BLaER1 (cell line): ENCODE measurements at regions not wholly inside any gene's neighbourhood (a gene's known extent, or its start where the extent isn't known, plus 50 kb on each side); places are given as distances from the start of the nearest gene placed in this dataset.

Experiments used
- H3K27ac ChIP-seq: shearing (Covaris generic); formaldehyde crosslinking; 2 replicates; pipeline ENCODE4 v1.8.1; 2022
- H3K27me3 ChIP-seq: shearing (Covaris generic); formaldehyde crosslinking; 2 replicates; pipeline ENCODE4 v1.8.1; 2022
- H3K36me3 ChIP-seq: shearing (Covaris generic); formaldehyde crosslinking; 2 replicates; pipeline ENCODE4 v1.8.1; 2022
- H3K4me1 ChIP-seq: shearing (Covaris generic); formaldehyde crosslinking; 2 replicates; pipeline ENCODE4 v1.8.1; 2022
- H3K4me2 ChIP-seq: shearing (Covaris generic); formaldehyde crosslinking; 2 replicates; pipeline ENCODE4 v1.8.1; 2022
- H3K4me3 ChIP-seq: shearing (Covaris generic); formaldehyde crosslinking; 2 replicates; pipeline ENCODE4 v1.8.1; 2022
- H3K9ac ChIP-seq: shearing (Covaris generic); formaldehyde crosslinking; 2 replicates; pipeline ENCODE4 v1.8.1; 2022
- H3K9me3 ChIP-seq: shearing (Covaris generic); formaldehyde crosslinking; 2 replicates; pipeline ENCODE4 v1.8.1; 2022
- H4K20me1 ChIP-seq: shearing (Covaris generic); formaldehyde crosslinking; 2 replicates; pipeline ENCODE4 v1.8.1; 2022
- Cebpa-rat ChIP-seq: shearing (Covaris generic); IDR thresholded peaks from 2 replicates; pipeline ENCODE4 v1.8.1; 2022

DNA sequence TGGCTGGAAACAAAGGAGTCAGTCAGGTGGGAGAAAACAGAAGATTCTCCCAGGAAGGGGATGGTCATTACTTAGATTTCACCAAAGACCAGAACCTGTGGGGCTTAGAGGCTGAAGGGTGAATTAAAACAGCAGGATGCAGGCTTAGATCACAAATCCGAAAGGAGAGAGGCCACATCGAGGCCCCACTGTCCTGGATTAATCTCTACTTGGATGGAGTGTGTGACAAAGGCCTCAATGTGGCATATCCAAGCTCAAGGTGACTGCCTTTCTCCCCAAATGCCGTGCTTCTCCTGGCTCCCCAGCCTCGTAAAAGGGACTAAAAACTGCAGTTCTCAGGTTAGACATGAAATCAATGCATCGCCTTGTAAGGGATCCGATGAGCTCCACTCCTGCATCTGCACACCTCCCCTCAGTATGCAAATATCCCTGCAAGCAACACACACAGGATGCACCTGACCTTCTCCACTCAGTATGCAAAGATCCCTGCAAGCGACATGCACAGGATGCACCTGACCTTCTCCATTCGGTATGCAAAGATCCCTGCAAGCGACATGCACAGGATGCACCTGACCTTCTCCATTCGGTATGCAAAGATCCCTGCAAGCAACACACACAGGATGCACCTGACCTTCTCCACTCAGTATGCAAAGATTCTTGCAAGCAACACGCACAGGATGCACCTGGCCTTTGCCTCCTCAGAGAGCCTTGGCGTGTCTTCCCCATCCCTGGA lies 447.4 kb downstream of the BRD1 start:
- peak overlapping the region; percentile 68 for H3K4me2 ChIP-seq
- peaks cover 40% of the 10 kb centered on the region for H3K4me1 ChIP-seq
- H3K27ac ChIP-seq, result peak overlapping the region; percentile 96

DNA sequence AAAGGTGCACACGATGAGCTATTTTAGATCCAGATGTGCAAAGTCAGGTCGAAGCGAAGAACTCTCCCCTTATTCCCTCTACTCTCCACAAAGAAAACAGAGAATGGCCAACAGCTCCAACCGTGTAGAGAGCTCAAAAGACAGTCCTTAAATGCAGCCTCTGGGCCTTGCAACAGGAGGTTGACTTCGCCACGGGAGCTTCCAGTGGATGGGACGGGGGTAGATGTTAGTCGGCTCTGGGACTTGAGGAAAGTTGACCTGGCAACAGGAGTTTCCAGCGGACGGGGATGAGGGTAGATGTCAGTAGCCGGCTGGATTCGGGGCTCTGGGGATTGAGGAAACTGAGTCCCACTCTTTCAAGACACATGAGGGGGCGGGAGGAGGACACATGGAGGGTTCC lies 450.4 kb downstream of the BRD1 start:
- Histone ChIP-seq H3K4me1 (peaks cover 54% of the 10 kb centered on the region), H3K4me2 (no peak overlapping the region), H3K36me3 (no peaks in the 10 kb centered on the region), H3K27me3 (no peaks in the 10 kb centered on the region), H4K20me1 (no peaks in the 10 kb centered on the region), H3K4me3 (no peak overlapping the region), H3K9ac (no peak overlapping the region), H3K27ac (no peak overlapping the region), H3K9me3 (peaks cover 49% of the 10 kb centered on the region)
- TF ChIP-seq Cebpa-rat, result no peak

More for the DNA sequence above, 447.4 kb downstream of the BRD1 start:
- Histone ChIP-seq H3K9ac (peak overlapping the region; percentile 71; the same call in 1 of the 2 replicates), H3K36me3 (no peaks in the 10 kb centered on the region), H3K9me3 (peaks cover 52% of the 10 kb centered on the region), H3K27me3 (no peaks in the 10 kb centered on the region), H4K20me1 (no peaks in the 10 kb centered on the region), H3K4me3 (peak overlapping the region; percentile 31; the same call in 1 of the 2 replicates)
- TF ChIP-seq Cebpa-rat, result no peak

DNA sequence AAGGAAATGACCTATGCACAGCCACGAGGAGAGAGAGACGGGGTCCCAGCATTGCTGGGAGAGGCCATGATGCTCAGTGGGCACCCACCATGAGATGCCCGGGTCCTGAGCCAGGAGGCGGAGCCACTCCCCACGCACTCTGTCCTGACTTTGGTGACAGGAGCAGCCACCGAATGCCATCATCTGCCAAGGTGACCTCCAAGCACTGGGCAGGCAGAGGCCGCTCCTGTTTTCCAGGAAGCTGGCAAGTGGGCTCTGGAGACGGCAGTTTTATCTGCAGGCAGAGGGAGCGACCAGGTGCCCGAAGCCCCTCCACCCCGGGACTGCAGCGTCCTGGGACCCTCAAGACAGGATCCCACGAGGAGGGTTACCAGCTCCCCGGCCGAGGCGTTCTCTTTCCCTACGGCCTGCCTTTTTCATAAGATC lies 453.9 kb downstream of the BRD1 start:
- Histone ChIP-seq H4K20me1 (no peaks in the 10 kb centered on the region), H3K9me3 (peaks cover 18% of the 10 kb centered on the region), H3K9ac (no peak overlapping the region), H3K27ac (peak overlapping the region; percentile 62), H3K27me3 (no peaks in the 10 kb centered on the region), H3K4me3 (no peak overlapping the region), H3K36me3 (no peaks in the 10 kb centered on the region), H3K4me2 (0 out of 2 replicates have a peak overlapping the region, but pooled peaks have one; percentile 73), H3K4me1 (peaks cover 54% of the 10 kb centered on the region)
- TF ChIP-seq Cebpa-rat, result no peak

DNA sequence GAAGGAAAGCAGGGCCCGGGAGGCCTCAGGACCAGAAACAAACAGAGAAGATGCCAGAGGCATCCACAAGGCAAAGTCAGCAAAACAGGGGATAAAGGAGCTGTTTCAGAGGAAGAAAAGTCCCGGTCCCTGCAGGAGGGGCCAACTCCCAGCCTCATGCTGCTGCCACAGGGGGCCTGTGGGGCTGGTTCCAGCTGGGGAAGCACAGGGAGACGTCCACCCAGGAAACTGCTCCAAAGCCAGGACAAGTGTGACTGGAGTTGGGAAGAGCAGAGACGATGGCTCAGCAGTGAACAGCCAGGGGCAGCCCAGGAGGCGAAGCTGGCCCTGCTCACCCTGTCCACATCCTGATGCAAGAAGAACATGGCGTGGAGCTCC lies 454.4 kb downstream of the BRD1 start:
- Histone ChIP-seq H4K20me1 (no peaks in the 10 kb centered on the region), H3K27ac (peak overlapping the region; percentile 62), H3K27me3 (no peaks in the 10 kb centered on the region), H3K36me3 (no peaks in the 10 kb centered on the region), H3K4me3 (no peak overlapping the region), H3K9ac (no peak overlapping the region), H3K9me3 (peaks cover 13% of the 10 kb centered on the region), H3K4me1 (peaks cover 57% of the 10 kb centered on the region), H3K4me2 (peak overlapping the region; percentile 73)
- no peak for TF ChIP-seq Cebpa-rat

DNA sequence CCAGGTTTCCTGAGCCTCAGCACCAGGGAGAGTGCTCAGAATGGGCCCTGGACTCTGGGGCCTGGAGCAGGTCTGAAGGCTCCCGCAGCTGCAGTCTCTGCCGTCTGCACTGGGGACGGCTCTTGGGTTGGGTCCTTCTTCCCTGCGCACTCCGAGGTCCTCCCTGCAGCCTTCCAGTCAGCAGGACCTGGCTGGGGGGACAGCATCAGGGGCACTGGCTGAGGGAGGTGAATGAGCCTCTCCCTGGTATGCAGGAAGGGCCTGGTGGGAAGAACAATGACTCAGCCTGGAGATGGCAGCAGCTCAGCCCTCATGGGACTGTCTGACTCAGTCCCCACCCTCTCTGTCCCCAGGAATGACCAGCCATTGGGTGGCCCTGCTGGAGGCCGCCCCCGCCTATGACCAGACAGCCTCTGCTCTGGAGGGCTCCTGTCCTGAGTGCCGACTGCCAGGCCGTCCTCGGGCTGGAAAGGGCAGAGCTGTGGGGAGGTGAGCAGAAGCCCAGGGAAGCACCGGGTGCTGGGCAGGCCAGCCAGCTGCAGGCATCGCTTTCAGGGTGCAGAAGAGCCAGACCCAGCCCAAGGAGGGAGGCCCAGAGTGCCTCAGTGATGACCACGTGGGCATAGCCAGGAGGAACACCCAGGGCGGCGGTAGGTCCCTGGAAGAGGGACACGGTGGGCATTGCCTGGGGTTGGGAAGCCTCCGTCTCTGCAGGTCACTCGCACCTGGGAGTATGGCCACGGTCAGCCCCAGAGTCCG lies 455.0 kb downstream of the BRD1 start:
- H3K36me3 ChIP-seq, result no peaks in the 10 kb centered on the region
- H4K20me1 ChIP-seq, result no peaks in the 10 kb centered on the region
- H3K4me2 ChIP-seq, result peak overlapping the region; percentile 73
- H3K4me3 ChIP-seq, result no peak overlapping the region
- TF ChIP-seq Cebpa-rat, result no peak
- H3K4me1 ChIP-seq, result peaks cover 63% of the 10 kb centered on the region
- no peaks in the 10 kb centered on the region for H3K27me3 ChIP-seq
- H3K9ac ChIP-seq, result 0 out of 2 replicates have a peak overlapping the region, but pooled peaks have one; percentile 41
- H3K9me3 ChIP-seq, result peaks cover 7% of the 10 kb centered on the region
- H3K27ac ChIP-seq, result peak overlapping the region; percentile 62

DNA sequence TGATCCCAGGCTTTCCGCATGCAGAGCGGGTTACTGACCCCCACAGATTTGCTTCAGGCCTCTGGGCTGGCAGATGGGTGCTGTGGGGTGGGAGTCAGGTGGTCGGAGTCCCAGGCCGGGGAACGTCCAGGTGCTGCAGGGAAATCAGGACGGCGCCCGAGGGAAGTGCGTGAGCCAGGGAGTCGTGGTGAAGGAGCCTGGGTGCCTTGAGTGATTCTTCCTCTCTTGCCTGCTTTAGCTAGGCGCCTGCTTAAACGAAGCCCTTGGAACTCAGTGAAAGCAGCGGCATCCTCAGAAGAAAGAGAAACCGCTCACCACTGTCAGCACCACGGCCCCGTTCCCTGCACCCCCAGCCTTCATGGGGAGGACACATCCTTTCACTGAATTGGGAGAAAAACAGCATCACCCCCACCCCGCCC lies 455.6 kb downstream of the BRD1 start:
- Histone ChIP-seq H3K4me3 (no peak overlapping the region), H3K9me3 (peaks cover 2% of the 10 kb centered on the region; the same call in 1 of the 2 replicates), H3K27me3 (no peaks in the 10 kb centered on the region), H3K4me1 (peaks cover 68% of the 10 kb centered on the region), H3K27ac (peak overlapping the region; percentile 62), H3K9ac (0 out of 2 replicates have a peak overlapping the region, but pooled peaks have one; percentile 41), H4K20me1 (no peaks in the 10 kb centered on the region), H3K36me3 (no peaks in the 10 kb centered on the region), H3K4me2 (peak overlapping the region; percentile 73)
- TF ChIP-seq Cebpa-rat, result no peak

DNA sequence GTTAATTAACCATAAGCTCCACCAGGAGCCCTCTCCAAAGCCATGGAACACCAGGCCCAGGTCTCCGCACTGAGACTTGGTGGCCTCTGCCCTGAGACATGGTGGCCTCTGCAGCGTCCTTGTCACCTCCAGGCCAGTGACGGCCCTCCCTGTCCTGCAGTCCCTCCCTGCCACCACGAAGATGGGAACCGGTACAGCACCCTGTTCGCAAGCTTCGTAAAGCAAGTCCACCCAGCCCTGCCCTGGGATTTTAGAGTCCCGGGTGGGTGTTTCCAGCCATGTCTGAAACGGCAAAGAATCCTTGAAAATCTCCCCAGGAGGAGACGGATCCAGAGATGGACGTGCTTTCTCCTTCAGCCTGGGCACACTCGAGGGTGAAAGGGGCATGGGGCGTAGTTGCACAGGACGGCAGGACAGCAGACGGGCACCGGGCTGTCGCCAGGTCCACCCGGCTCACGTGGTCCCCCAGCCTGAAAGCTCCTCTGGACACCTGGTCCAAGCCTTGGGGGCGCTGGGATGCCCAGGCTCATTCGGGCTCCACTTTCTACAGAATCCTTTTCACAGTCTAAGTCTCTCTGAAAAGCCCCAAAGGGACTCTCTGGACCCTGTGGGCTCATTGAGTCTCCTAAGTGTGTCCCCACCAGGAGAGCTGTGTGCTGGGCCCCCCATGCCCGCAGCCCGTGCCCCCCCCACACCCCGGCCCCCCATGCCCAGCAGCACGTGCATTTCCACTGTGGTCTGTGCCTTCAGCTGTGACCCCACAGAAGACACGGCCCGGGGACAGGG lies 456.2 kb downstream of the BRD1 start:
- H3K27ac ChIP-seq, result peak overlapping the region; percentile 62
- no peaks in the 10 kb centered on the region for H3K27me3 ChIP-seq
- H3K4me1 ChIP-seq, result peaks cover 69% of the 10 kb centered on the region
- no peak overlapping the region for H3K9ac ChIP-seq
- no peak overlapping the region for H3K4me3 ChIP-seq
- peak overlapping the region; percentile 73 for H3K4me2 ChIP-seq
- TF ChIP-seq Cebpa-rat, result no peak
- H4K20me1 ChIP-seq, result no peaks in the 10 kb centered on the region
- H3K36me3 ChIP-seq, result no peaks in the 10 kb centered on the region
- H3K9me3 ChIP-seq, result no peaks in the 10 kb centered on the region

DNA sequence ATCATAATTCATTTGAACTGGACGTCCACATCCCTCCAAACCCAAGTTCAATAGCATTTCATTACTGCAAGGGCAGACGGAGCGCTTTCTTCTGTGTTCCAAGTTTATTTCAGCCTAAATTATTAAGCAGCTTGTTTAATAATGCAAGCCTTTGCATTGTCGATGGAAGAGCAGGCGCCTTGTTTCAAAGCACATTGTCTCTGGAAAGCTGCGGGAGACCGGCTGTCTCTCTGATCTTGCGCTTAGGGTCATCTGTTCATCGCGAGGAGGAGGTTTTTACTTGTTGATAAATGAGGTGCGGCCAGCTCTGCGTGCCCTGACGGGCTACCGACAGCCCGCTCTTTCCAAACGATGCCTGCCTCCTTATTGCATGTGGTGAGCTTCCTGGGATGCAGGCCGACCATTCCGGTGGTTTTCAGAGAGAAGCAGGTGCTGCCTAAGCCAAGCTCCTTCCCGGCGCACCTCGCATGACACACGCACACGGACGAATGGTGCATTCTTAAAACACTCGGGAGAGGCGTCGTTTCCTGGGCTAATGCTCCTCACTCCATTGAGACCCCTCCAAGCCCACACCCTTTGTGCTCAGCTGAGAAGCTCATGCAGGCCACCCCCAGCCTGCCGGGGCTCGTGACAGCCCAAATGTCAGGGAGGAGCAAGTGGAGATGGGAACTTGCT lies 456.9 kb downstream of the BRD1 start:
- no peaks in the 10 kb centered on the region for H3K27me3 ChIP-seq
- no peak overlapping the region for H3K4me3 ChIP-seq
- H3K27ac ChIP-seq, result 0 out of 2 replicates have a peak overlapping the region, but pooled peaks have one; percentile 13
- peaks cover 69% of the 10 kb centered on the region for H3K4me1 ChIP-seq
- H3K36me3 ChIP-seq, result no peaks in the 10 kb centered on the region
- H3K9ac ChIP-seq, result no peak overlapping the region
- H3K9me3 ChIP-seq, result no peaks in the 10 kb centered on the region
- no peak for TF ChIP-seq Cebpa-rat
- no peaks in the 10 kb centered on the region for H4K20me1 ChIP-seq
- peak overlapping the region; percentile 82 for H3K4me2 ChIP-seq
